ENCODE measurements at regions not wholly inside any gene's neighbourhood (a gene's known extent, or its start where the extent isn't known, plus 50 kb on each side); places are given as distances from the start of the nearest gene placed in this dataset.

GRCh38 chr2:65877331-65878010, 445.1 kb upstream of the SPRED2 start:
- Mint-ChIP-seq H3K36me3 (ENCODE audit: low read depth) (no peaks in the 10 kb centered on the region), H3K9me3 (no peaks in the 10 kb centered on the region), H3K27me3 (no peaks in the 10 kb centered on the region), H3K27ac (no peak overlapping the region), H3K4me1 (ENCODE audit: low read depth) (no peaks in the 10 kb centered on the region), H3K4me3 (no peak overlapping the region)
- DNase-seq, result no peak

- Mint-ChIP-seq H3K27ac (no peak overlapping the region), H3K27me3 (no peaks in the 10 kb centered on the region), H3K4me3 (no peak overlapping the region), H3K9me3 (no peaks in the 10 kb centered on the region), H3K36me3 (ENCODE audit: low read depth) (no peaks in the 10 kb centered on the region), H3K4me1 (ENCODE audit: low read depth) (no peaks in the 10 kb centered on the region)
- no peak for DNase-seq
Measured at GRCh38 chr2:65876114-65876513, 443.7 kb upstream of the SPRED2 start.

- no peaks in the 10 kb centered on the region for H3K27me3 Mint-ChIP-seq
- DNase-seq, result no peak
- H3K4me3 Mint-ChIP-seq, result no peak overlapping the region
- no peaks in the 10 kb centered on the region for H3K36me3 Mint-ChIP-seq (ENCODE audit: low read depth)
- no peaks in the 10 kb centered on the region for H3K9me3 Mint-ChIP-seq
- H3K27ac Mint-ChIP-seq, result no peak overlapping the region
- no peaks in the 10 kb centered on the region for H3K4me1 Mint-ChIP-seq (ENCODE audit: low read depth)
Measured at GRCh38 chr2:65870826-65871225, 438.4 kb upstream of the SPRED2 start.

GRCh38 chr2:65869296-65869695, 436.9 kb upstream of the SPRED2 start:
- no peaks in the 10 kb centered on the region for H3K4me1 Mint-ChIP-seq (ENCODE audit: low read depth)

GRCh38 chr2:65868177-65868576, 435.8 kb upstream of the SPRED2 start:
- no peaks in the 10 kb centered on the region for H3K9me3 Mint-ChIP-seq
- H3K4me1 Mint-ChIP-seq (ENCODE audit: low read depth), result no peaks in the 10 kb centered on the region
- DNase-seq, result no peak
- H3K27me3 Mint-ChIP-seq, result no peaks in the 10 kb centered on the region
- no peak overlapping the region for H3K27ac Mint-ChIP-seq
- H3K4me3 Mint-ChIP-seq, result no peak overlapping the region
- H3K36me3 Mint-ChIP-seq (ENCODE audit: low read depth), result no peaks in the 10 kb centered on the region

More at GRCh38 chr2:65869296-65869695, 436.9 kb upstream of the SPRED2 start:
- DNase-seq, result no peak
- Mint-ChIP-seq H3K27me3 (no peaks in the 10 kb centered on the region), H3K36me3 (ENCODE audit: low read depth) (no peaks in the 10 kb centered on the region), H3K4me3 (no peak overlapping the region), H3K9me3 (no peaks in the 10 kb centered on the region), H3K27ac (no peak overlapping the region)

GRCh38 chr2:65867446-65867845, 435.0 kb upstream of the SPRED2 start:
- Mint-ChIP-seq H3K27ac (no peak overlapping the region), H3K36me3 (ENCODE audit: low read depth) (no peaks in the 10 kb centered on the region), H3K4me1 (ENCODE audit: low read depth) (no peaks in the 10 kb centered on the region), H3K4me3 (no peak overlapping the region), H3K9me3 (no peaks in the 10 kb centered on the region), H3K27me3 (no peaks in the 10 kb centered on the region)
- DNase-seq, result no peak

- Mint-ChIP-seq H3K36me3 (ENCODE audit: low read depth) (no peaks in the 10 kb centered on the region), H3K27me3 (no peaks in the 10 kb centered on the region), H3K4me1 (ENCODE audit: low read depth) (no peaks in the 10 kb centered on the region), H3K9me3 (no peaks in the 10 kb centered on the region), H3K27ac (no peak overlapping the region), H3K4me3 (no peak overlapping the region)
- DNase-seq, result no peak
Measured at GRCh38 chr2:65866148-65866547, 433.7 kb upstream of the SPRED2 start.

GRCh38 chr2:65864619-65865018, 432.2 kb upstream of the SPRED2 start:
- Mint-ChIP-seq H3K36me3 (ENCODE audit: low read depth) (no peaks in the 10 kb centered on the region), H3K27ac (no peak overlapping the region), H3K27me3 (no peaks in the 10 kb centered on the region), H3K4me3 (no peak overlapping the region), H3K4me1 (ENCODE audit: low read depth) (no peaks in the 10 kb centered on the region), H3K9me3 (no peaks in the 10 kb centered on the region)
- no peak for DNase-seq

GRCh38 chr2:65863713-65864112, 431.3 kb upstream of the SPRED2 start:
- no peaks in the 10 kb centered on the region for H3K4me1 Mint-ChIP-seq (ENCODE audit: low read depth)
- DNase-seq, result no peak
- H3K27ac Mint-ChIP-seq, result no peak overlapping the region
- no peak overlapping the region for H3K4me3 Mint-ChIP-seq
- H3K27me3 Mint-ChIP-seq, result no peaks in the 10 kb centered on the region
- no peaks in the 10 kb centered on the region for H3K9me3 Mint-ChIP-seq
- no peaks in the 10 kb centered on the region for H3K36me3 Mint-ChIP-seq (ENCODE audit: low read depth)

- no peaks in the 10 kb centered on the region for H3K9me3 Mint-ChIP-seq
- H3K27ac Mint-ChIP-seq, result no peak overlapping the region
- no peak for DNase-seq
- no peaks in the 10 kb centered on the region for H3K4me1 Mint-ChIP-seq (ENCODE audit: low read depth)
- H3K36me3 Mint-ChIP-seq (ENCODE audit: low read depth), result no peaks in the 10 kb centered on the region
- no peak overlapping the region for H3K4me3 Mint-ChIP-seq
- H3K27me3 Mint-ChIP-seq, result no peaks in the 10 kb centered on the region
Measured at GRCh38 chr2:65856928-65857327, 424.5 kb upstream of the SPRED2 start.

- Mint-ChIP-seq H3K27me3 (no peaks in the 10 kb centered on the region), H3K27ac (no peak overlapping the region), H3K4me3 (no peak overlapping the region), H3K4me1 (ENCODE audit: low read depth) (no peaks in the 10 kb centered on the region), H3K36me3 (ENCODE audit: low read depth) (no peaks in the 10 kb centered on the region), H3K9me3 (no peaks in the 10 kb centered on the region)
- DNase-seq, result no peak
Measured at GRCh38 chr2:65856423-65856822, 424.0 kb upstream of the SPRED2 start.

- Mint-ChIP-seq H3K36me3 (ENCODE audit: low read depth) (no peaks in the 10 kb centered on the region), H3K4me1 (ENCODE audit: low read depth) (no peaks in the 10 kb centered on the region), H3K9me3 (no peaks in the 10 kb centered on the region), H3K27ac (no peak overlapping the region), H3K4me3 (no peak overlapping the region), H3K27me3 (no peaks in the 10 kb centered on the region)
- no peak for DNase-seq
Measured at GRCh38 chr2:65850695-65851094, 418.3 kb upstream of the SPRED2 start.

- no peak overlapping the region for H3K27ac Mint-ChIP-seq
- peaks cover 6% of the 10 kb centered on the region for H3K9me3 Mint-ChIP-seq
- no peaks in the 10 kb centered on the region for H3K4me1 Mint-ChIP-seq (ENCODE audit: low read depth)
- no peak for DNase-seq
- H3K36me3 Mint-ChIP-seq (ENCODE audit: low read depth), result no peaks in the 10 kb centered on the region
- H3K4me3 Mint-ChIP-seq, result no peak overlapping the region
- H3K27me3 Mint-ChIP-seq, result no peaks in the 10 kb centered on the region
Measured at GRCh38 chr2:65846989-65847678, 414.7 kb upstream of the SPRED2 start.

GRCh38 chr2:65845442-65846182, 413.2 kb upstream of the SPRED2 start:
- Mint-ChIP-seq H3K27me3 (no peaks in the 10 kb centered on the region), H3K27ac (no peak overlapping the region), H3K36me3 (ENCODE audit: low read depth) (no peaks in the 10 kb centered on the region), H3K9me3 (peaks cover 15% of the 10 kb centered on the region), H3K4me1 (ENCODE audit: low read depth) (no peaks in the 10 kb centered on the region), H3K4me3 (no peak overlapping the region)
- no peak for DNase-seq

- Mint-ChIP-seq H3K4me1 (ENCODE audit: low read depth) (no peaks in the 10 kb centered on the region), H3K36me3 (ENCODE audit: low read depth) (no peaks in the 10 kb centered on the region), H3K27ac (no peak overlapping the region), H3K9me3 (peaks cover 15% of the 10 kb centered on the region), H3K4me3 (no peak overlapping the region), H3K27me3 (no peaks in the 10 kb centered on the region)
- DNase-seq, result no peak
Measured at GRCh38 chr2:65842104-65842503, 409.7 kb upstream of the SPRED2 start.

All from activated T-cell treated with anti-CD3 and anti-CD28 coated beads, Interleukin-2, amount 50 U/mL, for 24 hours (primary cell).